GM12878 (cell line): ENCODE measurements at regions not wholly inside any gene's neighbourhood (a gene's known extent, or its start where the extent isn't known, plus 50 kb on each side); places are given as distances from the start of the nearest gene placed in this dataset.

Source experiments
- CUX1 ChIP-seq: IDR thresholded peaks from 2 replicates; pipeline ENCODE4 v1.6.1; 2012; ENCODE audit warnings: improper control_type of control experiment, low read depth, low read length; ENCODE audit not compliant: insufficient replicate concordance
- DPF2 ChIP-seq: fragments of 450-650 bp; IDR thresholded peaks from 2 replicates; pipeline ENCODE4 v1.6.1; 2017; ENCODE audit warnings: mild to moderate bottlenecking
- PRDM15 ChIP-seq: fragments of 450-650 bp; formaldehyde crosslinking; IDR thresholded peaks from 2 replicates; pipeline ENCODE4 v1.4.0; 2020; ENCODE audit warnings: mild to moderate bottlenecking, moderate library complexity
- SMARCA5 ChIP-seq: fragments of 450-650 bp; IDR thresholded peaks from 2 replicates; pipeline ENCODE4 v1.6.1; 2017; ENCODE audit warnings: mild to moderate bottlenecking
- SRF ChIP-seq, 2 experiments: IDR thresholded peaks; 2 replicates each; pipeline ENCODE4 v1.6.1; 2011; ENCODE audit warnings: low read depth in 2 of 2, low read length in 2 of 2, mild to moderate bottlenecking in 1 of 2, moderate library complexity in 1 of 2
- ZZZ3 ChIP-seq: IDR thresholded peaks from 2 replicates; pipeline ENCODE4 v1.6.1; 2011; ENCODE audit warnings: low read depth; ENCODE audit not compliant: control insufficient read depth, insufficient read length

- no peak for TF ChIP-seq CUX1
- no peak for TF ChIP-seq PRDM15
- TF ChIP-seq ZZZ3 = no peak
- no peak for TF ChIP-seq SMARCA5
- TF ChIP-seq SRF (IDR thresholded peaks at IDR 0.05; ENCODE audit: low read depth in 2 of 2, low read length in 2 of 2) = no peak
- TF ChIP-seq DPF2 = no peak
These were observed 801.7 kb downstream of the NTRK3 start (continued) for GRCh38 chr15:87454860-87455259.
